H9 (cell line): ENCODE measurements at regions not wholly inside any gene's neighbourhood (a gene's known extent, or its start where the extent isn't known, plus 50 kb on each side); places are given as distances from the start of the nearest gene placed in this dataset.

Source experiments
- DNase-seq: peaks from one replicate; pipeline ENCODE4 v3.0.0-alpha.2; 2017
- H2AFZ ChIP-seq: one replicate; pipeline ENCODE4 v1.6.1; 2013; ENCODE audit warnings: mild to moderate bottlenecking, low read length, control low read depth, moderate library complexity
- H2AK5ac ChIP-seq: 2 replicates; pipeline ENCODE4 v1.6.1; 2013; ENCODE audit warnings: low read length, control low read depth, mixed read lengths; ENCODE audit not compliant: insufficient read length
- H2BK120ac ChIP-seq: one replicate; pipeline ENCODE4 v1.6.1; 2013; ENCODE audit warnings: low read depth, mild to moderate bottlenecking, low read length, control low read depth, inconsistent platforms; ENCODE audit not compliant: poor library complexity, severe bottlenecking
- H2BK12ac ChIP-seq: 2 replicates; pipeline ENCODE4 v1.6.1; 2013; ENCODE audit warnings: low read length, control low read depth, mixed read lengths, low read depth; ENCODE audit not compliant: insufficient read length
- H2BK15ac ChIP-seq: 2 replicates; pipeline ENCODE4 v1.6.1; 2013; ENCODE audit warnings: low read depth, low read length, control low read depth
- H2BK20ac ChIP-seq: one replicate; pipeline ENCODE4 v1.6.1; 2013; ENCODE audit warnings: low read depth, mild to moderate bottlenecking, low read length, control low read depth, inconsistent platforms; ENCODE audit not compliant: poor library complexity, severe bottlenecking
- H2BK5ac ChIP-seq: 2 replicates; pipeline ENCODE4 v1.6.1; 2013; ENCODE audit warnings: low read length, control low read depth, mixed read lengths; ENCODE audit not compliant: insufficient read length
- H3K14ac ChIP-seq: 2 replicates; pipeline ENCODE4 v1.6.1; 2013; ENCODE audit warnings: low read length, control low read depth; ENCODE audit not compliant: insufficient read depth
- H3K18ac ChIP-seq: 2 replicates; pipeline ENCODE4 v1.6.1; 2013; ENCODE audit warnings: low read depth, mild to moderate bottlenecking, mixed read lengths, low read length, control low read depth; ENCODE audit not compliant: insufficient read length
- H3K23ac ChIP-seq: 2 replicates; pipeline ENCODE4 v1.6.1; 2013; ENCODE audit warnings: low read length, control low read depth, mixed read lengths, low read depth; ENCODE audit not compliant: insufficient read length
- H3K23me2 ChIP-seq: 2 replicates; pipeline ENCODE4 v1.6.1; 2013; ENCODE audit warnings: low read depth, mild to moderate bottlenecking, mixed read lengths, low read length, control low read depth; ENCODE audit not compliant: insufficient read length, poor library complexity, severe bottlenecking
- H3K27ac ChIP-seq: 2 replicates; pipeline ENCODE4 v1.5.1; 2013; ENCODE audit warnings: low read length, control low read depth, mixed read lengths, low read depth; ENCODE audit not compliant: insufficient read length
- H3K27me3 ChIP-seq: 2 replicates; pipeline ENCODE4 v1.6.1; 2013; ENCODE audit warnings: low read length, control low read depth, inconsistent platforms; ENCODE audit not compliant: insufficient read depth
- H3K4ac ChIP-seq: 2 replicates; pipeline ENCODE4 v1.6.1; 2013; ENCODE audit warnings: low read depth, mild to moderate bottlenecking, control low read depth, inconsistent platforms, low read length, moderate library complexity
- H3K4me1 ChIP-seq: 2 replicates; pipeline ENCODE4 v1.6.1; 2013; ENCODE audit warnings: low read length, control low read depth, inconsistent platforms; ENCODE audit not compliant: insufficient read depth
- H3K4me2 ChIP-seq: 2 replicates; pipeline ENCODE4 v1.6.1; 2013; ENCODE audit warnings: low read length, control low read depth, mixed read lengths; ENCODE audit not compliant: insufficient read length, insufficient read depth
- H3K56ac ChIP-seq: 2 replicates; pipeline ENCODE4 v1.6.1; 2013; ENCODE audit warnings: low read depth, mild to moderate bottlenecking, mixed read lengths, low read length, control low read depth; ENCODE audit not compliant: insufficient read length
- H3K79me1 ChIP-seq: 2 replicates; pipeline ENCODE4 v1.6.1; 2013; ENCODE audit warnings: low read depth, mild to moderate bottlenecking, moderate library complexity, low read length, control low read depth, inconsistent platforms; ENCODE audit not compliant: insufficient read depth, poor library complexity, severe bottlenecking
- H3K79me2 ChIP-seq: 2 replicates; pipeline ENCODE4 v1.6.1; 2013; ENCODE audit warnings: low read length, control low read depth, inconsistent platforms; ENCODE audit not compliant: insufficient read depth
- H3K9ac ChIP-seq: 2 replicates; pipeline ENCODE4 v1.6.1; 2013; ENCODE audit warnings: low read length, control low read depth, mixed read lengths; ENCODE audit not compliant: insufficient read length; ENCODE audit errors: extremely low read depth
- H3K9me3 ChIP-seq: one replicate; pipeline ENCODE4 v1.6.1; 2013; ENCODE audit warnings: low read depth, low read length, inconsistent platforms; ENCODE audit not compliant: control insufficient read depth
- H3T11ph ChIP-seq: one replicate; pipeline ENCODE4 v1.6.1; 2013; ENCODE audit warnings: mild to moderate bottlenecking, low read length, control low read depth, inconsistent platforms
- H4K20me1 ChIP-seq: one replicate; pipeline ENCODE4 v1.6.1; 2013; ENCODE audit not compliant: control insufficient read depth, insufficient read length, insufficient read depth
- H4K5ac ChIP-seq: 2 replicates; pipeline ENCODE4 v1.6.1; 2013; ENCODE audit warnings: low read depth, mild to moderate bottlenecking, mixed read lengths, low read length, control low read depth; ENCODE audit not compliant: insufficient read length
- H4K8ac ChIP-seq: replicated peaks from 2 replicates; pipeline ENCODE4 v1.6.1; 2013; ENCODE audit warnings: low read length, control low read depth, mixed read lengths, low read depth; ENCODE audit not compliant: insufficient read length
- H4K91ac ChIP-seq: 2 replicates; pipeline ENCODE4 v1.6.1; 2013; ENCODE audit warnings: low read depth, mild to moderate bottlenecking, moderate library complexity, mixed read lengths, low read length, control low read depth; ENCODE audit not compliant: insufficient read length
- H3K27ac Mint-ChIP-seq, 3 experiments: 2 replicates in 2 of 3; 3 replicates in 1 of 3; pipeline ENCODE4 v1.8.0; 2020 to 2021; ENCODE audit warnings: mixed read lengths in 3 of 3, mild to moderate bottlenecking in 1 of 3, moderate library complexity in 1 of 3
- H3K27me3 Mint-ChIP-seq: 2 replicates; pipeline ENCODE4 v1.8.0; 2021; ENCODE audit warnings: low read depth, mild to moderate bottlenecking, moderate library complexity, mixed read lengths
- H3K36me3 Mint-ChIP-seq, 3 experiments: 2 replicates in 2 of 3; 3 replicates in 1 of 3; pipeline ENCODE4 v1.8.0; 2020 to 2021; ENCODE audit warnings: low read depth in 3 of 3, mixed read lengths in 3 of 3; ENCODE audit not compliant: insufficient read depth in 1 of 3
- H3K4me1 Mint-ChIP-seq, 2 experiments: 2 replicates each; pipeline ENCODE4 v1.8.0; 2020; ENCODE audit warnings: mixed read lengths in 2 of 2
- H3K4me3 Mint-ChIP-seq, 2 experiments: 2 replicates in 1 of 2; 3 replicates in 1 of 2; pipeline ENCODE4 v1.8.0; 2020 to 2021; ENCODE audit warnings: mild to moderate bottlenecking in 2 of 2, mixed read lengths in 2 of 2, moderate library complexity in 1 of 2
- H3K9me3 Mint-ChIP-seq, 2 experiments: 2 replicates in 1 of 2; 3 replicates in 1 of 2; pipeline ENCODE4 v1.8.0; 2020; ENCODE audit warnings: mild to moderate bottlenecking in 2 of 2, mixed read lengths in 2 of 2, moderate library complexity in 1 of 2
- WGBS: extraction: QIAGEN DNeasy Blood & Tissue Kit; methylation state at CpG from one replicate; pipeline ENCODE4 v1.1.7; 2013; ENCODE audit warnings: missing lambda C conversion rate, low lambda C conversion rate, mixed read lengths; ENCODE audit not compliant: insufficient read length; ENCODE audit errors: extremely low coverage; 5-methylcytosine and 5-hydroxymethylcytosine counted together
- TF ChIP-seq, protein P1 (sequence below): fragments of 200-600 bp; sonication (generic); conservative IDR thresholded peaks from 3 replicates; pipeline ENCODE4 v1.8.0; 2021; ENCODE audit warnings: antibody characterized with exemption, mild to moderate bottlenecking

DNA sequence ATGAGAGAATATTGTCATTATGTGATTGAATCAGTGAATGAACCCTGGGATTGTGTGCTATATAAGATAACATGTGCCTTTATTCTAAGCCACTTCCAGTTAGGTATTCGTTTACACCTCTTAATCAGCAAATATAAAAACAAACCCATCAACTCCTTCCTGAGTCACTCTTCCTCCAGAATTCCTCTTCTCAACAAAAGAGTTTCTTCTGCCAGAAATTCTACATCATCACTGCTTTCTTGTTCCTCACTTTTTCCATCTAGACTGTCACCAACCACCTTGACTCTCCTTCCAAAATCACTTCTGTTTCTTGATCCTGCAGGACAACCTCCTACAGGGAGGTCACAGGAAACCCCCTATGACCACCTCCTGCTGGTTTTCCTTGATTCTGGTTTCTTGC lies 261.4 kb downstream of the CYP26B1 start:
- Histone ChIP-seq H4K5ac (no peak overlapping the region), H3K27me3 (no peaks in the 10 kb centered on the region), H3K14ac (no peak overlapping the region), H3K79me2 (no peaks in the 10 kb centered on the region), H2AK5ac (no peak overlapping the region), H3K23ac (no peak overlapping the region), H3K9ac (no peak overlapping the region), H3K4me1 (no peaks in the 10 kb centered on the region), H4K8ac (no peak overlapping the region), H3K4me2 (no peak overlapping the region), H2BK5ac (no peak overlapping the region), H4K91ac (no peak overlapping the region), H4K20me1 (no peaks in the 10 kb centered on the region), H3K23me2 (no peaks in the 10 kb centered on the region), H3T11ph (no peak overlapping the region), H3K27ac (no peak overlapping the region), H3K79me1 (no peaks in the 10 kb centered on the region), H2BK15ac (no peak overlapping the region), H3K56ac (no peak overlapping the region), H2AFZ (no peak overlapping the region), H3K9me3 (no peaks in the 10 kb centered on the region), H2BK12ac (no peak overlapping the region), H2BK120ac (no peak overlapping the region), H2BK20ac (no peak overlapping the region), H3K4ac (no peak overlapping the region), H3K18ac (no peak overlapping the region)
- TF ChIP-seq, protein P1, sequence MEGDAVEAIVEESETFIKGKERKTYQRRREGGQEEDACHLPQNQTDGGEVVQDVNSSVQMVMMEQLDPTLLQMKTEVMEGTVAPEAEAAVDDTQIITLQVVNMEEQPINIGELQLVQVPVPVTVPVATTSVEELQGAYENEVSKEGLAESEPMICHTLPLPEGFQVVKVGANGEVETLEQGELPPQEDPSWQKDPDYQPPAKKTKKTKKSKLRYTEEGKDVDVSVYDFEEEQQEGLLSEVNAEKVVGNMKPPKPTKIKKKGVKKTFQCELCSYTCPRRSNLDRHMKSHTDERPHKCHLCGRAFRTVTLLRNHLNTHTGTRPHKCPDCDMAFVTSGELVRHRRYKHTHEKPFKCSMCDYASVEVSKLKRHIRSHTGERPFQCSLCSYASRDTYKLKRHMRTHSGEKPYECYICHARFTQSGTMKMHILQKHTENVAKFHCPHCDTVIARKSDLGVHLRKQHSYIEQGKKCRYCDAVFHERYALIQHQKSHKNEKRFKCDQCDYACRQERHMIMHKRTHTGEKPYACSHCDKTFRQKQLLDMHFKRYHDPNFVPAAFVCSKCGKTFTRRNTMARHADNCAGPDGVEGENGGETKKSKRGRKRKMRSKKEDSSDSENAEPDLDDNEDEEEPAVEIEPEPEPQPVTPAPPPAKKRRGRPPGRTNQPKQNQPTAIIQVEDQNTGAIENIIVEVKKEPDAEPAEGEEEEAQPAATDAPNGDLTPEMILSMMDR, result no peak
- DNase-seq, result no peak
- Mint-ChIP-seq H3K36me3 (no peaks in the 10 kb centered on the region), H3K27ac (no peak overlapping the region), H3K4me3 (no peak overlapping the region), H3K27me3 (peaks cover 5% of the 10 kb centered on the region), H3K9me3 (no peaks in the 10 kb centered on the region; a peak in 1 of 5 replicates), H3K4me1 (peaks cover 0 to 6% of the 10 kb centered on the region in 2 experiments; a peak in 2 of 4 replicates)
- WGBS, result no CpG with 5 or more reads among the region's 1 CpG
